Activated CD4-positive, alpha-beta T cell treated with anti-CD3 and anti-CD28 coated beads, Interleukin-2, amount 50 U/mL, for 4 hours (primary cell): ENCODE measurements at regions not wholly inside any gene's neighbourhood (a gene's known extent, or its start where the extent isn't known, plus 50 kb on each side); places are given as distances from the start of the nearest gene placed in this dataset.
"Not testable (repeated sequence)": the region's sequence is repeated elsewhere in the genome, so short reads cannot be mapped to it uniquely, and the experiment has no call there.

Experiments used
- DNase-seq, 2 experiments: peaks; one replicate each; pipeline ENCODE4 v3.0.0-alpha.2; 2020

DNA sequence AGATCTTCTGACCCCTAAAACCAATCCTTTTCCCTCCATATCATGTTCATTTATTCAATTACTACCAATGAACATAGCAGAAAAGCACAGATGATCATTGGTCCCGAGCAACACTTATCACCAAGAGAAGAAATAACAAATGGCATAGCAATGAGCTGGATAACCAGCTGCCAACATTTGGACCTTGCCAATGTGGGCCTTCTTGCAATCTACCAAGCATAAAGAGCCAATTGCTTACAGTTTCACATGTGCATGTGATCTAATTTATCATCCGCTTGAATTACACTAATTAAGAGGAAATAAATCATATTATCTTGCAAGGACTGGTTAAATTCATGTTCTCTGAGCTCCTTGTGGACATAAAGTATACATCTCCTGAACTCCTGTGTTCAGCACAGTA lies 134.8 kb upstream of the HMGA2 start:
- no peak for DNase-seq

GRCh38 chr12:65690477-65690876 lies 133.8 kb upstream of the HMGA2 start:
- no peak for DNase-seq

DNA sequence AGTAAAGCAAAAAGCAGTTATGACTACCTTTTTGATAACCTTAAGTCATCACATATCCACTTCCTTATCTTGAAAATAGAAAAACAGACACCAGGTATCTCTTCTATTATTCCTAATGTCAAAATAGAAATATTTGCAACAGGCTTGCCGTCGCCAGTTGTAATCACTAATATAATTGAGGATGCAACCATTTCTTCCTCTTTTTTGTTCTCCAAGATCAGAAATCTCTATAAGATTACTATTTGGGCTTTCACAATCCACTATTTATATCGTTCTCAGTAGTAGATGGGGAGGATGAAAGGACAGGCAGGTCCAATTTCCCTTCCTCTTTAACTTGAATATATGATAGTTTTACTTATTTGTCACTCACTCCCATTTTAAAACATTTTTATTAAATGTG lies 130.2 kb upstream of the HMGA2 start:
- no peak for DNase-seq

DNA sequence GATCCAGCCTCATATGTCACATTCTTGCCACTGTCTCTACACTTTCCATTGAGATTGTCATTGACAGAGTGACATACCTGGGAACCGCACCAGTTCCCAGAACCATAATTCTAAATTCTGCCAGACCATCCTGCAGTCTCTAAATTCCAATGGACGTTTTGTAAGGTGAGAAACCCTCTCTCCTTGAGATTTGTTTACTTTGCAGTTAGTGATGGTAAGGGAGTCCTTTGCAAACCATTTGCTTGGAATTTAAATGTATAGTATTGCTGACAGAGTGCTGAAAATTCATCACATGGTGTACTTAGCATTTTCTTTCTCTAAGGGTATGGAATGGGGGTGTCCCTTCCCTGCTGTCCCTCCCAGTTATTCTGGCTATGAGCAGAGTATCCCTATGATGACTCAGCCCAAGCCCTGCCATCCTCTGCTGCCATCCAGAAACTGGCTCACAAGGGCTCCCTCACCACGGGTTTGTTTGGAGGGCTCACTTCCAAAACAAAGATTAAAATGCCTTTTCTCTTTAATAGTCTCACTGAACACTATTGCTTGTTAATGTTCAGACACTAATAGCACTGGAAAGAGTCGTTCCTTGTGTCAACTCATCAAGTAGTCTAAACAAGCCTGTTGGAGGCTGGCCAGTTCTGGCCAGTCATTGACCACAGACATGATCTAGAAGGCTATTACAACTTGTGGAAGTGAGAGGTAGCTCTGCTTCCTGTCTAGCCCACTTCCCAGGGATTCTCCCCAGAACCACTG lies 129.0 kb upstream of the HMGA2 start:
- DNase-seq, result no peak

GRCh38 chr12:65696227-65696626 lies 128.1 kb upstream of the HMGA2 start:
- no peak for DNase-seq

GRCh38 chr12:65699251-65699650 lies 125.0 kb upstream of the HMGA2 start:
- DNase-seq, result no peak

- no peak for DNase-seq
Measured at GRCh38 chr12:65703176-65703575, 121.1 kb upstream of the HMGA2 start.

DNA sequence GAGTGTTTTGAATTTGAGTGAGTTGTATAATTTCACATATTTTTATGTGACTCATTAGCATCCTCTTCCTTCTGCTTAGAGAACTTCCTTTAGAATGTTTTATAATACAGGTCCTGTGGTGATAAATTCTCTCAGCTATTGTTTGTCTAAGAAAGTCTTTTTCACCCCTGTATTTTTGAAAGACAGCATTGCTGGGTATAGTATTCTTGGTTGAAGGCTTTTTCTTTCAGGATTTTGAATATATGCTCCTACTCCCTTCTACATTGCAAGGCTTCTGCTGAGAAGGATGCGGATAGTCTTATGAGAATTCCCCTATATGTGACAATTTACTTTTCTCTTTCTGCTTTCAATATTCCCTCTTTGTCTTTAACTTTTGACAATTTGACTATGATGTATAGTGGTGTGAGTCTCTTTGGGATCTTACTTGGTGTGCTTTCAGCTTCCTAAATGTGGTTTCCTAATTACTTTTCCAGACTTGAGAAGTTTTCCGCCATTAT lies 118.9 kb upstream of the HMGA2 start:
- DNase-seq, result no peak

- no peak for DNase-seq
Measured at GRCh38 chr12:65707051-65707450, 117.2 kb upstream of the HMGA2 start.

GRCh38 chr12:65712260-65713004 lies 111.9 kb upstream of the HMGA2 start:
- DNase-seq, result no peak

- DNase-seq, result no peak
Measured at GRCh38 chr12:65715961-65716360, 108.3 kb upstream of the HMGA2 start.

GRCh38 chr12:65720136-65721130 lies 103.8 kb upstream of the HMGA2 start:
- no peak for DNase-seq

DNA sequence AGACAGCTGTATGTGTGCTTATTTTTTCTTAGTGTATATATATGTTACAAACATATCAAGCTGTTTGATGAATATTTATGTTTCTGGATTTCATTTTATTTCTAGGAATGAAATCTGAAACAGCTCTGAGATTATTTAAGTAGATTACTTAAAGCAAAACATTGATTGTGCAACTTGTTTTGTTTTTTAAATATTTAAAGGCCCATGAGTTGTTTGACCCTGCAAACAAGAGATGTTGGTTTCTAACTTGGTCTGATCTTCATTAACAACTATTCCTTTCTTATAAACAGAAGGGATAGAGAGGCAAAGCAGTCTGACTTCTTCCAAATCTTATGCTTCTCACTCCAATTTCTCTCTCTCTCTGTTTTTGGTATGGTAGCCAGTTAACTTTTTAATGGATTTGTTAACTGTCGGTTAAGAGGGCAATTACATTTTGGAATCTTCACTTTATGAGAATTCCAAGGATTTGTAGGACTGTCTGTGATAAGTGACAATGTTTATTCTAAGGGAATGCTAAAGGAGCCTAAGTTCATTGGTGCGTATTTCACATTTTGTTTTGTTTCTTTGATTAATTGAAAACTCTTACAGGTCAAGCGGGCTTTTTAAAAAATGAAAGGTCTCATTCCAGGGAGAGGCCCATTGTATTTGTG lies 102.6 kb upstream of the HMGA2 start:
- DNase-seq, result no peak

DNA sequence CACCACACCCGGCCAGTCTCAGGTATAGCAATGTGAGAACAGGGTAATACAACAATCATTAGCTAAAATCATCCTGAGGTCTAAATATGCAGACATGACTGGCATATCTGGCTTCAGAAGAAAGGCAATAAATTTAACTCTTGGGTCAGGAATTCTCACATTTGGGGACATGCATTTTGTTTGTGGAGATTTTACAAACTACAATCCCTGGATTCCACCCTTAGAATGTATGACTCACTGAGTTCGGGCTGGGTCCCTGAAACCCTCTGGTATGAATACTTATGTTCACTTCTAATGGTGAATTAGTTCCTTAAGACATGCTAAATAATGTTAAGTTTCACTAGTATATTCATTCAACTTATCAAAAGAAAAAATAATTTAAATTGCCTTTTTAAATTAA lies 98.9 kb upstream of the HMGA2 start:
- DNase-seq, result no peak

GRCh38 chr12:65728455-65728847 lies 95.8 kb upstream of the HMGA2 start:
- DNase-seq, result no peak

GRCh38 chr12:65728848-65729793 lies 95.2 kb upstream of the HMGA2 start:
- no peak for DNase-seq

DNA sequence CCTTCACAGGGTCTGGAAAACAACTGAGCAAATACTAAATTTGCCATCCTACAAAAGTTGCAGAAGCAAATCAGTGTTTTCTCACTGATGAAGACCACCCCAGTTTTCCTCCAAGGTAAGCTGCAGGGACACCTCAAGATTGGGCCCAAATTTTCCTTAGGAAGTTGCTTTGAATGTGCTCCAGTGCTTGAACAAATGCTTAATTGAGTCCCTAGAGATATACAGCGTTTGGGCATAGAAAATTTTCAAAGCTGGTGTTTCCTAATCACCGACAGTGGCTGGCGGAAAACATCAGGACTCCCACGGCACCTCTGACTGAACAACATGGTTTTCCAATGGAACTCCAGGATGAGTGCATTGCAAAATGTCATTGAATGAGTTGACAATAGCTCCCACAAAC lies 92.5 kb upstream of the HMGA2 start:
- no peak for DNase-seq

GRCh38 chr12:65733643-65734042 lies 90.6 kb upstream of the HMGA2 start:
- DNase-seq, result not testable (repeated sequence)

- DNase-seq, result no peak
Measured at GRCh38 chr12:65734226-65734625, 90.1 kb upstream of the HMGA2 start.

DNA sequence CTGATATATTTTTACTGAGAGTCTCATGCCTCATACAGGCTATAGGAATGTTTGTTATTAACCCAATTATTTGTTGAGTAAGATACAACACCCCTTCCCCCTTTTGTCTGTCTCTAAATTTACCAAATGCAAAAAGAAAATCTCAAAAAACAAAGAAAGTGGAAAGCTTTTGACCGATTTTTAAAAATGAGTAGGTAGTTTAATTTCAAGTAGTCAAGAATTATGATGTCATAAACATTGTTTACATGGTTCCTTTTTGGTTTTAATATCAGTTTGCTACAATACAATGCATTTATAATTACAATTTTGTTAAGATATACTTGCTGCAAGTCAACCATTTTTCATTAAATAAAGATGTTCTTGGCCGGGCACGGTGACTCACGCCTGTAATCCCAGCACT lies 84.7 kb upstream of the HMGA2 start:
- no peak for DNase-seq

- no peak for DNase-seq
Measured at GRCh38 chr12:65740506-65740872, 83.8 kb upstream of the HMGA2 start.
